K562 (cell line): ENCODE measurements at regions not wholly inside any gene's neighbourhood (a gene's known extent, or its start where the extent isn't known, plus 50 kb on each side); places are given as distances from the start of the nearest gene placed in this dataset.

Experiments
- ATAC-seq: fragments of 200-7000 bp; cut with Tn5 transposase; 3 replicates; pipeline ENCODE4 v1.9.1; 2020; ENCODE audit warnings: moderate library complexity
- BruUV-seq: library from RNA; stranded (reverse); fragments of 400-500 nt; replicated peaks from 2 replicates; lab custom pipeline; 2021; lab: Mats Ljungman, UMichigan
- CTCF ChIA-PET: fragments of 300-600 bp; formaldehyde crosslinking; extraction: SDS; loops from one replicate; lab custom pipeline; 2021; ENCODE audit warnings: low intra/inter-chr PET ratio; lab: Yijun Ruan, JAX
- POLR2A ChIA-PET: fragments of 300-600, 350-650 bp; sonication (Branson Sonifier 250); formaldehyde crosslinking; extraction: SDS; loops from one replicate; lab custom pipeline; 2021; ENCODE audit warnings: antibody characterized with exemption, inconsistent platforms; lab: Yijun Ruan, JAX
- DNase-seq, 4 experiments: peaks; one replicate each; pipeline versions ENCODE4 v3.0.0 to v3.0.0-alpha.2; 2011 to 2018; ENCODE audit warnings: low spot score in 3 of 4, mixed read lengths in 3 of 4; ENCODE audit errors: extremely low read depth in 1 of 4
- FAIRE-seq: peaks from 2 replicates; lab custom pipeline; 2011; peaks lifted over from hg19 to GRCh38; lab: Jason Lieb, UNC
- H2AFZ ChIP-seq: 2 replicates; pipeline ENCODE4 v1.6.0; 2011; ENCODE audit warnings: low read depth, low read length, control low read depth, inconsistent platforms
- H3K27ac ChIP-seq: fragments of 200-600 bp; 3 replicates; pipeline ENCODE4 v1.8.0; 2011; ENCODE audit warnings: low read depth, mild to moderate bottlenecking, control low read depth, inconsistent platforms, low read length, moderate library complexity, mixed read lengths; ENCODE audit errors: extremely low read depth
- H3K27me3 ChIP-seq, 2 experiments: fragments of 300-600 bp in 1 of 2; 2 replicates in 1 of 2; 3 replicates in 1 of 2; pipeline versions ENCODE4 v1.6.0 to v1.8.0; 2011; ENCODE audit warnings: inconsistent platforms in 2 of 2, low read length in 2 of 2, mild to moderate bottlenecking in 1 of 2, mixed read lengths in 1 of 2, moderate library complexity in 1 of 2; ENCODE audit not compliant: control insufficient read depth in 2 of 2, insufficient read depth in 2 of 2
- H3K36me3 ChIP-seq: fragments of 300-600 bp; 3 replicates; pipeline ENCODE4 v1.8.0; 2011; ENCODE audit warnings: mild to moderate bottlenecking, low read length, inconsistent platforms; ENCODE audit not compliant: control insufficient read depth, insufficient read depth
- H3K4me1 ChIP-seq, 2 experiments: fragments of 200-600 bp in 1 of 2; replicated peaks in 1 of 2; 2 replicates in 1 of 2; 3 replicates in 1 of 2; pipeline versions ENCODE4 v1.5.1 to v1.8.0; 2011; ENCODE audit warnings: inconsistent platforms in 2 of 2, low read length in 2 of 2, mild to moderate bottlenecking in 1 of 2, mixed read lengths in 1 of 2, moderate library complexity in 1 of 2; ENCODE audit not compliant: control insufficient read depth in 2 of 2, insufficient read depth in 2 of 2
- H3K4me2 ChIP-seq: 2 replicates; pipeline ENCODE4 v1.6.1; 2011; ENCODE audit warnings: low read length, control low read depth, inconsistent platforms, mixed read lengths; ENCODE audit not compliant: insufficient read depth
- H3K4me3 ChIP-seq: fragments of 200-600 bp; sonication (generic), shearing (Covaris generic); 2 replicates; pipeline ENCODE4 v1.5.1; 2016; ENCODE audit warnings: control low read depth, inconsistent platforms
- H3K79me2 ChIP-seq: fragments of 200-600 bp; 3 replicates; pipeline ENCODE4 v1.8.0; 2011; ENCODE audit warnings: low read length, inconsistent platforms; ENCODE audit not compliant: control insufficient read depth, insufficient read depth
- H3K9ac ChIP-seq, 2 experiments: 2 replicates each; pipeline versions ENCODE4 v1.6.0 to v1.6.1; 2011; ENCODE audit warnings: low read depth in 2 of 2, low read length in 2 of 2, control low read depth in 1 of 2, inconsistent platforms in 1 of 2, mild to moderate bottlenecking in 1 of 2, mixed read lengths in 1 of 2; ENCODE audit not compliant: insufficient read depth in 1 of 2
- H3K9me1 ChIP-seq: one replicate; pipeline ENCODE4 v1.6.0; 2011; ENCODE audit warnings: inconsistent platforms, mild to moderate bottlenecking, low read length, moderate library complexity; ENCODE audit not compliant: control insufficient read depth, insufficient read depth
- H3K9me3 ChIP-seq: replicated peaks from 2 replicates; pipeline ENCODE4 v1.5.1; 2011; ENCODE audit warnings: low read depth, low read length, inconsistent platforms; ENCODE audit not compliant: control insufficient read depth, insufficient read depth
- H4K20me1 ChIP-seq: replicated peaks from 2 replicates; pipeline ENCODE4 v1.6.1; 2011; ENCODE audit warnings: low read length, inconsistent platforms, mixed read lengths; ENCODE audit not compliant: control insufficient read depth, insufficient read depth
- ARID1B ChIP-seq: fragments of 450-650 bp; IDR thresholded peaks from 2 replicates; pipeline ENCODE4 v1.6.1; 2016; ENCODE audit warnings: antibody characterized with exemption, mild to moderate bottlenecking, inconsistent platforms
- ASH1L ChIP-seq: fragments of 450-650 bp; IDR thresholded peaks from 2 replicates; pipeline ENCODE4 v1.6.1; 2018; ENCODE audit warnings: borderline replicate concordance, mild to moderate bottlenecking, low read depth; ENCODE audit not compliant: partially characterized antibody
- CEBPB ChIP-seq: fragments of 450-650 bp; IDR thresholded peaks from 2 replicates; pipeline ENCODE4 v1.6.1; 2016; ENCODE audit warnings: missing genetic modification characterization, missing compliant biosample characterization
- CLOCK ChIP-seq: fragments of 250-450 bp; sonication (Bioruptor Pico); IDR thresholded peaks from 2 replicates; pipeline ENCODE4 v1.4.0; 2020; ENCODE audit warnings: mild to moderate bottlenecking, moderate library complexity, borderline replicate concordance
- COPS2 ChIP-seq: fragments of 450-650 bp; conservative IDR thresholded peaks from 2 replicates; pipeline ENCODE4 v1.6.1; 2016; ENCODE audit warnings: mild to moderate bottlenecking, moderate library complexity
- ELF1 ChIP-seq: fragments of 200-800 bp; sonication (Bioruptor generic); IDR thresholded peaks from 2 replicates; pipeline ENCODE4 v1.6.1; 2016; ENCODE audit warnings: missing genetic modification characterization, missing compliant biosample characterization
- EWSR1 ChIP-seq: fragments of 450-650 bp; IDR thresholded peaks from 2 replicates; pipeline ENCODE4 v1.6.1; 2018; ENCODE audit warnings: borderline replicate concordance, mild to moderate bottlenecking, low read depth, moderate library complexity; ENCODE audit not compliant: partially characterized antibody
- HEY1 ChIP-seq: fragments of 250-450 bp; sonication (Bioruptor Pico); IDR thresholded peaks from 2 replicates; pipeline ENCODE4 v1.5.0; 2020; ENCODE audit warnings: mild to moderate bottlenecking, moderate library complexity, borderline replicate concordance
- IFI16 ChIP-seq: fragments of 250-450 bp; sonication (Bioruptor Pico); IDR thresholded peaks from 2 replicates; pipeline ENCODE4 v2.1.2; 2022; ENCODE audit warnings: mild to moderate bottlenecking, inconsistent platforms
- KAT2B ChIP-seq: IDR thresholded peaks from one replicate; pipeline ENCODE4 v1.6.1; 2012; ENCODE audit warnings: low read depth, mild to moderate bottlenecking, control low read depth, inconsistent platforms, low read length, moderate library complexity
- OTX1 ChIP-seq: fragments of 450-650 bp; formaldehyde crosslinking; IDR thresholded peaks from 2 replicates; pipeline ENCODE4 v1.4.0; 2022; ENCODE audit warnings: mild to moderate bottlenecking
- POLR2H ChIP-seq: IDR thresholded peaks from 2 replicates; pipeline ENCODE4 v1.6.1; 2016; ENCODE audit warnings: missing genetic modification characterization, low read depth, mild to moderate bottlenecking, control low read depth, missing compliant biosample characterization, moderate library complexity
- POLR3G ChIP-seq: IDR thresholded peaks from 2 replicates; pipeline ENCODE4 v1.6.1; 2011; ENCODE audit not compliant: insufficient read length, insufficient replicate concordance; ENCODE audit errors: extremely low read depth
- RBM22 ChIP-seq: fragments of 200-400 bp; formaldehyde crosslinking; IDR thresholded peaks from 2 replicates; pipeline ENCODE4 v1.6.1; 2018; ENCODE audit warnings: low read length, low read depth; ENCODE audit not compliant: poor library complexity, severe bottlenecking
- SIRT6 ChIP-seq: IDR thresholded peaks from one replicate; pipeline ENCODE4 v1.6.1; 2012; ENCODE audit warnings: low read depth, mild to moderate bottlenecking, control low read depth, inconsistent platforms, low read length, moderate library complexity
- SREBF2 ChIP-seq: sonication (generic); formaldehyde crosslinking; IDR thresholded peaks from 2 replicates; pipeline ENCODE4 v1.4.0; 2020; ENCODE audit warnings: mild to moderate bottlenecking, missing genetic modification reagents
- TEAD1 ChIP-seq, 2 experiments: fragments of 450-650 bp in 1 of 2; sonication (generic) in 1 of 2; formaldehyde crosslinking; IDR thresholded peaks; 2 replicates each; pipeline versions ENCODE4 v1.4.0 to v1.8.0; 2020 to 2022; ENCODE audit warnings: mild to moderate bottlenecking in 2 of 2, missing genetic modification reagents in 1 of 2
- ZNF764 ChIP-seq: fragments of 250-450 bp; sonication (Bioruptor Pico); IDR thresholded peaks from 2 replicates; pipeline ENCODE4 v1.4.0; 2020; ENCODE audit warnings: low read depth, mild to moderate bottlenecking, moderate library complexity
- WGBS: fragments of 100-300 bp; shearing (Covaris generic); methylation state at CpG from one replicate; pipeline ENCODE4 v1.1.6; 2016; ENCODE audit warnings: low coverage, mixed read lengths; ENCODE audit not compliant: insufficient coverage; ENCODE audit errors: missing lambda C conversion rate; 5-methylcytosine and 5-hydroxymethylcytosine counted together
- in situ Hi-C: fragments of 300-500 bp; cut with MboI; formaldehyde crosslinking; loops from 4 replicates; pipeline ENCODE4 v1.15.0; 2018; ENCODE audit warnings: inconsistent platforms, mixed read lengths
- intact Hi-C: fragments of 100-400 bp; cut with micrococcal nuclease; formaldehyde crosslinking; loops from 2 replicates; pipeline ENCODE4 v1.14.2; 2022

DNA sequence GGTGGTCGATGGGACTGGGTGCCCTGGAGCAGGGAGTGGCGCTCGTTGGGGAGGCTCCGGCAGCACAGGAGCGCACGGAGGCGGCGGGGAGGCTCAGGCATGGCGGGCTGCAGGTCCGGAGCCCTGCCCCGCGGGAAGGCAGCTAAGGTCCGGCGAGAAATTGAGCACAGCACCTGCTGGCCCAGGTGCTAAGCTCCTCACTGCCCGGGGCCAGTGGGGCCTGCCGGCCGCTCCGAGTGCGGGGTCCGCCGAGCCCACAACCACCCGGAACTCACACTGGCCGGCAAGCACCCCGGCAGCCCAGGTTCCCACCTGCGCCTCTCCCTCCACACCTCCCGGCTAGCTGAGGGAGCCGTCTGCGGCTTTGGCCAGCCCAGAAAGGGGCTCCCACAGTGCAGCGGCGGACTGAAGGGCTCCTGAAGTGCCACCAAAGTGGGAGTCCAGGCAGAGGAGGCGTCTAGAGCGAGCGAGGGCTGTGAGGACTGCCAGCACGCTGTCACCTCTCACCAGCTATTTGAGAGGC, 88.8 kb upstream of the EEF2KMT start:
- ChIA-PET CTCF (no interaction called here), POLR2A (no interaction called here)
- Histone ChIP-seq H3K4me2 (no peak overlapping the region), H3K79me2 (no peaks in the 10 kb centered on the region), H2AFZ (no peak overlapping the region), H3K27me3 (no peaks in the 10 kb centered on the region; a peak in 1 of 5 replicates), H3K9me1 (no peaks in the 10 kb centered on the region), H3K4me3 (no peak overlapping the region), H4K20me1 (no peaks in the 10 kb centered on the region), H3K4me1 (peaks cover 0 to 6% of the 10 kb centered on the region in 2 experiments; a peak in 2 of 5 replicates), H3K9ac (no peak overlapping the region), H3K36me3 (no peaks in the 10 kb centered on the region), H3K27ac (no peak overlapping the region), H3K9me3 (no peaks in the 10 kb centered on the region)
- intact Hi-C loops (no loop called here), in situ Hi-C loops (no loop called here)
- FAIRE-seq (no peak), ATAC-seq (no peak), DNase-seq (no peak)
- BruUV-seq: no TSS peak
- WGBS: 17% methylated on average over 23 of the region's 34 CpGs
- no peak for TF ChIP-seq CEBPB (tag)
- no peak for TF ChIP-seq OTX1 (CRISPR knock-in tag)
- no peak for TF ChIP-seq HEY1 (CRISPR knock-in tag)
- TF ChIP-seq POLR2H: no peak
- TF ChIP-seq SIRT6: no peak
- TF ChIP-seq CLOCK (CRISPR knock-in tag): no peak
- no peak for TF ChIP-seq ZNF764 (CRISPR knock-in tag)
- TF ChIP-seq RBM22: no peak
- TF ChIP-seq TEAD1 (CRISPR knock-in tag; IDR thresholded peaks at IDR 0.05): no peak
- no peak for TF ChIP-seq ASH1L
- no peak for TF ChIP-seq EWSR1
- no peak for TF ChIP-seq ELF1
- TF ChIP-seq POLR3G: no peak
- TF ChIP-seq COPS2: no peak
- no peak for TF ChIP-seq IFI16 (CRISPR knock-in tag)
- TF ChIP-seq KAT2B: no peak
- no peak for TF ChIP-seq ARID1B
- TF ChIP-seq SREBF2: no peak
